Inflammatory macrophage treated with lipopolysaccharide for 4 hours (primary cell): ENCODE measurements at regions not wholly inside any gene's neighbourhood (a gene's known extent, or its start where the extent isn't known, plus 50 kb on each side); places are given as distances from the start of the nearest gene placed in this dataset.
"Not testable (repeated sequence)": the region's sequence is repeated elsewhere in the genome, so short reads cannot be mapped to it uniquely, and the experiment has no call there.

Experiments used
- DNase-seq: peaks from one replicate; pipeline ENCODE4 v3.0.0-alpha.2; 2020

DNA sequence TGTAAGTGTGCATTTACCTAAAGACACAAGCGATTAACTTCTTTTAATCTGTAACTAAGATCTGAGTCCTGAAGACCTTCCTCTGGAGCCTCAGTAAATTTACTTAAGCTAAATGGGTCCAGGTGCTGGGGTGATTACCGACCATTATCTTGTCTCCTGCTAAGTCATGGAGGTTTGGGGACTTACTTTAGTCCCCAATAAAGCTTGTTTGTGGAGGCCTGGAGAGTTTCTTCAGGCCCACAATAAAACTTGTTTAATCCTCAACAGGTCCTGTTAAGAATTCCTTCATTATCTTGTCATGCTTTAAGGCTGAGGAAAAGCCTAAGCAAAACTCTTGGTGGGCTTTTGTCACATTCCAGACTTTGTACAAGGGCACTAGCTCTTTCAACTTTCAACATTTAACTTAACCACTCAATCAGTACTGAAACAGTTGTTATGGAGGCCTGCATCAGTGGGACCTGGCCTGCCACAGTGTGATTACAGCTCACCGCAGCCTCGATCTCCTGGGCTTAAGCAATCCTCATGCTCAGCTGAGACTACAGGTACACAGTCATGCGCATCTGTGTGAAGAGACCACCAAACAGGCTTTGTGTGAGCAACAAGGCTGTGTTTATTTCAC, 84.0 kb downstream of the FMO4 start:
- DNase-seq = no peak

DNA sequence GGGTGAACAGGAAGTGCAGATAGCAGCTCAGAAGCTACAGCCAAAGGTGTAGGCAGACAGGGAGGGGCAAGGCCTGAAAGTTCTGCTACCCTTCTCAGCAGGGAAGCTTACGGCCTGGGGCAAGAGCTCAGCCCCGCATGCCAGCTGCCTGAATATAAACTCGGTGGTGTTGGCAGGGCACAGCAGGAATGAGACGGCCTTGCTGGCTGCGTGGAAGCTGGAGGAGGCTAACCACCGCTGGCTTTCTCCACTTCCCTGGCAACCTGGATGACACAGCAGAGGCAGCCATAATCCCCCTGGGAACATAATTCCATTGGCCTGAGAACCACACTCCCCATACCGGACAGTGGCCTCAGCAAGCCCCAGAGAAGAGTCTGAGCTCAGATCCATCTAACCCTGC, 81.9 kb upstream of the PRRC2C start:
- no peak for DNase-seq

DNA sequence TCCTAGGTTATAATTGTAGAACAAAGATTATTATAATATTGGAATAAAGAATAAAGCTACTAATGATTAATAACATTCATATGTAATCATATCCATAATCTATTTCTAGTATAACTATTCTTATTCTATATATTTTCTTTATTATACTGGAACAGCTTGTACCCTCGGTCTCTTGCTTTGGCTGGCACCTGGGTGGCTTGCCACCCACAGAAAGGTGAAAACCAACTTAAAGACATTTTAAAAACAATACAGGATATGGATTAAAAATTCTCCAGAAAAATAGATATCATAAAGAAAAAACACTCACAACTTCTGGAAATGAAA, 80.0 kb upstream of the PRRC2C start:
- no peak for DNase-seq

DNA sequence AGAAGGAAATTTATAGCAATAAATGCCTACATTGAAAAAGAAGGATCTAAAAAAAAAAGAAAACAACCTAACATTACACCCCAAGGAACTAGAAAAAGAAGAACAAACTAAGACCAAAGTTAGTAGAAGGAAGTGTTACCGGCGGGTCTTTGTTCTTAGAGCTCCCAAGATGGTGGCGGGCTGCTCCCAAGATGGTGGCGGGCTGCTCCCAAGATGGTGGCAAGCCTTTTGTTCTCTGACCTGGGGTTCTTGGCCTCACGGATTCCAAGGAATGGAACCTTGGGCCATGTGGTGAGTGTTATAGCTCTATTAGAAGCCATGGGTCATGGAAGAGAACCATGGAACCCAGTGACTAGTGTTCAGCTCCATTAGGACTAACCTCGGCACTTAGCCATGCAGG, 71.8 kb upstream of the PRRC2C start:
- DNase-seq = not testable (repeated sequence)

DNA sequence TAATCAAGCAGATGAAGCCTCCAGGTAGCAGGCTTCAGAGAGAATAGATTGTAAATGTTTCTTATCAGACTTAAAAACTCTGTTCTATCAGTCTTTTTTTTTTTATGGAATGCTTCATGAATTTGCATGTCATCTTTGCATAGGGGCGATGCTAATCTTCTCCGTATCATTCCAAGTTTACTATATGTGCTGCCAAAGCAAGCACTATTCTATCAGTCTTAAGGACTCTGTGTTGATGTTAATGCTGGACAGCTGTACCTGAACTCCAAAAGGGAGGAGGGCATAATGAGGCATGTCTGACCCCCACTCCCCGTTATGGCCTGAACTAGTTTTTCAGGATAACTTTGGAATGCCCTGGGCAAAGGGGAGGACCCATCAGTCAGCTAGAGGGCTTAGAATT, 66.8 kb upstream of the PRRC2C start:
- no peak for DNase-seq

DNA sequence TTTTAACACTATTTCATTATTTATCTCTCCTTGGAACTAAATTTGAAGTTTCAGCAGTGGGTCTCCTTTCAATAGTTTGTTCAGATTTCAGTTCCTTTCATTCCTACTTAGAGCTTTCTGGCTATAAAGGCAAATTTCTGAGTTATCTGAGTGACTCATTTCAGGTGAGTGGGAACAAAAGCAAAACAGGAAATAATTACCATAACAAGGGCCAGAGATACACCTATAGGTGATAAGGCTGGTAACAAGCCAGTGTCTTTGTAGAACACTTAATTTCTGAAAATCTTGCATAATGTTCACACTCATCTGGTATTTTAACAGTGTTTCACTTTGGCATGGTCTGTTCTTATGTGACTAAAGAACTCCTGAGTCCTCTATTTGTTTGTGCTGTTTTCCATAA, 64.5 kb upstream of the PRRC2C start:
- no peak for DNase-seq

DNA sequence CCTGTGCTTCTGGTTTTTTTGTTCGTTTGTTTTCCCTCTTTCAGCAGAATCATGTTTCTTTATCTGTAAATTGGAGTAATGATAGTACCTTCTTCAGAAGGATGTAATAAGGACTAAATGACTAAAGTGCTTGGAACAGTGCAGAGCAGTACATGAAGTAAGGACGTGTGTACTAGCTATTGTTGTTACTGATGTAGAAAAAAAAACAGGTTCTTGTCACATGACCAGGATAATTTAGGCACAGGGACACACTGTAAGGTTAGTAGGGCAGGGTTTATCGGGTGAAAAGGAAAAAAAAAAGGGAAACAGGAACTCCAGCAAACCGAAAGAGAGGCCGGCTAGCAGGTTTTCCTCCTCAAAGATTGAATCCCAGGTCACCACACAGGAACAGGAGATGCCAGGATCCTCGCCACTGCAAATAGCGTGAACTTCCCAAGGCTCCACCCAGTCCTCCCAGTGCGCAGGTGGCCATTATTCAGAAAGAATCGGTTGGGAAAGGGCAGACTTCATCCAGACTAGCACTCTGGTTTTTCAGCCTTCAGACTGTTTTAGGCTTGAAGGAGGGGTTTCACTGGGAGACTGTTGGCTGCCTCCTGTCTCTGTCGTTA, 63.8 kb upstream of the PRRC2C start:
- DNase-seq = no peak

DNA sequence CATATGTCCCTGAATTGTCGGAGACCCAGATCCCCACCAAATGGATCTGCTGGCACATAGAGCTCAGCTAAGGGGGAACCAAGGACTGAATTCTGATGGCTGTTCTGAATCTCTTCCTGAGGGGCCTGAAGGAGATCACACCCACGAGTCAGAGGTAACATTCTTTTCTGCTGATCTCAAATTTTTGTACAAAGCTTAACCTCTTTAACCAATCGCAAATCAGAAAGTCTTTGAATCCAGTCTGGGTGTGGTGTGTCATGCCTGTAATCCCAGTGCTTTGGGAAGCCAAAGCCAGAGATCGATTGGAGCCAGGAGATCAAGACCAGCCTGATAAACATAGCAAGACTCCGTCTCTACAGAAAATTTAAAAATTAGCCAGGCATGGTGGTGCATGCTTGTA, 62.8 kb upstream of the PRRC2C start:
- DNase-seq = no peak

DNA sequence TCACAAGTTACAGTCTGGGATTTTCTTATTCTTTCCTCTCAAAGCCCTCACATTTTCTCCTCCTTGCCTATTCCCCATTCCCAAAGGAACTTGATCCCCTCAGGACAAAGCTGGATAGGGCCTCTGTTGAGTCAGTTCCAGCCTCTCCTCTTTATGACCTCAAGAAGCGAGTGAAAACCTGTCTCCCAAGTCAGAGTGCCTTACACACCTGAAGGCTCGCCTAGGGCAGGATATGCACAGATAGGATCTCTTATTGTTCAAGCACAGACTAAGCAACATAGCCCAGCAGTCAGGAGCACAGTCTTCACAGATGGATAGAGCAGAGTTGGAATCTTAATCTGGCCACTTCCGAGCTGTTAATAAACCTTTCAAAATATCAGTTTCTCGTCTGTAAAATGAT, 60.8 kb upstream of the PRRC2C start:
- DNase-seq = no peak

DNA sequence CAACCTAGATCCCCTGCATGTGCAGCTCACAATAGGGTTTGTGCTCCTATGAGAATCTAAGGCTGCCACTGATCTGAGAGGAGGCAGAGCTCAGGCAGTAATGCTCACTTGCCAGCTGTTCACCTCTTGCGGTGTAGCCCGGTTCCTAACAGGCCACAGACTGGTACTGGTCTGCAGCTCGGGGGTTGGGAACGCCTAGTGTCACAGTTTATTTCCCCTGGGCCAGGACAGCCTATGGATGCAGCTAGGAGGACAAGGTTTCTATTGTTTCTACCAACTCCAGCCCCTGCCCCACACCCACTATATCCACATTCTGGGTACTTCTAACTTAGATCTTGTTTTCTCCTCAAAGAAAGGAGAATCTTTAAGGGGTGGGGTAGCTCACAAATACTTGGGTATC, 58.7 kb upstream of the PRRC2C start:
- no peak for DNase-seq

DNA sequence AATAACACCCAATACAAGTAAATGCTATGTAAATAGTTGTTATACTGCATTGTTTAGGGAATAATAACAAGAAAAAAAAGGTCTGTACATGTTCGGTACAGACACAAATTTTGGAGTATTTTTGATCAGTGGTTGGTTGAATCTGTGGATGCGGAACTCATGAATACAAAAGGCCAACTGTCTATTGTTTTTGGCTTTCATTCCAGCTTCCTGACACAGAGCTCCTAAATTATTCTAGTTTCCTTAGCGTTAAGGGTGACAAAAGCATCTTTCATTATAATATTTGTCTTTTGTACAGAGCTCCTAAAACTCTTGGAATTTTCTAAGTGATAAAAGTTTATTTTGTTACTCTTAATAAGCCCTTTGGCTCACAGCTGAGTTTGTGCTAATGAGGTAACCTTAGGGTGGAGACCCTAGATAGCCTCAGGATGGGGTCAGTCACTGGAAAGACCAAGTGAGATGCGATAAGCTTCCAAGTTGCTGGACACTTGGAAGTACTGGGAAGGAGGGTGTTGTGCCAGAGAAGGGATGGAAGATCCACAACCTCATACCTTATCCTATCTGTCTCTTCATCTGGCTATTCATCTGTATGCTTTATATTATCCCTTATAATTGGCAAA, 57.4 kb upstream of the PRRC2C start:
- DNase-seq = no peak

DNA sequence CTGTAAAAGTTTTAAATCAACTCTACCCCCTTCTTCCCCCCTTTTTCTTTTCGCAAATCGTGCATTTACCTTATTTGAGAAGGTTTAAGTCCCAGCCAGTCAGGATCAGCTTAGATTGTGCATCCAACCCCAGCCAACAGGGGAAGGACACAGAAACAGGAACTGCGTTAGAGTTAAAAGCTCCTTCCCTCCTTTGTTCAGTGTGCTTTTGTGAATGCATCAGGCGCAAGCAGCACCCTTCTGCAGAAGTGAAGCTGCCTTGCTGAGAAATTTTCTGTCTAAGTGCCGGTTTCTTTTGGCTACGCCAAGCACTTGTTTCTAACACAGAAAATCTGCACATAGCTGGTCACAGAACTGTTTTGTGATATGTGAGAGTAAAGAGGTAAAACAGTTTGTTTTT, 56.2 kb upstream of the PRRC2C start:
- no peak for DNase-seq

DNA sequence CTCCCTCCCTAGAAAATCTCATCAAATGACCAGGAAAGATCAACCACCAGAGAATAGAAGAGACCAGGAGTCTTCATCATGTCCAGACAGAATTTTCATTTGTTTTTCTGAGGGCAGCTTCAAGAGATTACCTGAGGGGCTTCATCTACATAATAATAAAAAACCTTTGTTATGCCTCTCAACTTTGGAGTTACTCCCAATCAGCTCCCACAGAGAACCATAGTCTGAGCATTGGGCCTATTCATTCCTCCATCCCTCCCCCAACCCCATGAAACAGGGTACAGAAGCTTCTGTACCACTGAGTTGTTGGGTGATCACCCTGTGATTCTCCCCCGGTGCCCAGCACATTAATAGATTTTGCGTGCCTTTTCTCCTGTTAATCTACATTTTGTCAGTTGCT, 53.3 kb upstream of the PRRC2C start:
- DNase-seq = no peak

DNA sequence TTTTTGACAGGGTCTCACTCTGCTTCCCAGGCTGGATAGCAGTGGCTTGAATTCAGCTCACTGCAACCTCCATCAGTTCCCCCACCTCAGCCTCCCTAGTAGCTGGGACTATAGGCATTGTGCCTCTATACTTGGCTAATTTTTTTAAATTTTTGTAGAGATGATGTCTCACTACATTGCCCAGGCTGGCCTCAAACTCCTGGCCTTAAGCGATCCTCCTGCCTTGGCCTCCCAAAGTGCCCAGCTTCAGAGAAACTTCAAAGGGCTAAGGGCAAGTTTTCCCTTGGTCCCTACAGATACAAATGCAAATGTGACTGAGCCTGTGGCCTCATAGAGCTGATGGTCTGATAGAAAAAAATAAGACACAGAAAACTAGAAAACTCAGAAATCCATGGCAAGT, 52.9 kb upstream of the PRRC2C start:
- no peak for DNase-seq

DNA sequence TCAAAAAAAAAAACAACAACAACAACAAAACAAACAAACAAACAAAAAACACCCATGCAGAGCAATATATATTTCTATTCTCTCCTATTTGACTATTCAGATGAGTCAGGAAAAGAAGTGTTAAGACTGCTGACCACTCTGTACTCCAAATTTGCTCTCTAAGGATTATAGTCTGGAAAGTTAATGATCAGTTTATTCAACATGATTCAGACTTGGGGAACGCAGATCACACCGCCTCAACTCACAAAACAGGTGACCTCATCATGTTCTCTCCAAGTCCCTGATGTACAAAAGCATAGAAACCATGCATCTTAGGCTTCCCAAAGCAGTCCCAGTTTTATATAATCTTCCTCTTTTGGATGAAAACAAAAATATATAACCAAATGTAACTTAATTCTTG, 51.9 kb upstream of the PRRC2C start:
- no peak for DNase-seq

DNA sequence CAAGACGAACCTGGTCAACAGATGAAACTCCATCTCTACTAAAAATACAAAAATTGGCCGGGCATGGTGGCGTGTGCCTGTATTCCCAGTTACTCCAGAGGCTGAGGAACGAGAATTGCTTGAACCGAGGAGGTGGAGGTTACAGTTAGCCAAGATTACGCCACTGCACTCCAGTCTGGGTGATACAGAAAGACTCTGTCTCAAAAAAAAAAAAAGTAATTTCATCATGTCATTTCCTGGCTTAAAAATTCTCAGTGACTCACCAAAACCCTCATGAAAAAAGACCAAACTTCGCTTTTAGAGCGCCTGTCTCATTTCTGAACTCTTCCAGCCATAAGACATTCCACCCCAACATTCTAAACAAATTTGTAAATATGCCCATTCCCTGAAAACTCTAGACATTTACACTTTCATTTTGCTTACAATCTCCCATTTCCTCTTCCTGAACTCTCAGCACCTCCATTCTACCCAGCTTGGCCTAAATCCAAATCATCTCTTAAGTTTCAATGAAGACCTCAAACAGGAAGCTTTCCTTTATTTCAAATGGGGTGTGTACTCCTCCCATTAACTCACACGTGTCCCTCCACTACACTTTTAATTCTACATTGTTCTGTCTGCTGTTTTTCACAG, 50.5 kb upstream of the PRRC2C start:
- DNase-seq = peak; percentile 80
